ENCODE measurements at regions not wholly inside any gene's neighbourhood (a gene's known extent, or its start where the extent isn't known, plus 50 kb on each side); places are given as distances from the start of the nearest gene placed in this dataset.
"Not testable (repeated sequence)": the region's sequence is repeated elsewhere in the genome, so short reads cannot be mapped to it uniquely, and the experiment has no call there.

GRCh38 chr17:31609996-31610910 lies 218.8 kb downstream of the RAB11FIP4 start:
- no peak for DNase-seq

GRCh38 chr17:31609331-31609730 lies 217.9 kb downstream of the RAB11FIP4 start:
- DNase-seq, result no peak

GRCh38 chr17:31608659-31609254 lies 217.3 kb downstream of the RAB11FIP4 start:
- DNase-seq, result no peak

- DNase-seq, result no peak
Measured at GRCh38 chr17:31605761-31606160, 214.3 kb downstream of the RAB11FIP4 start.

- no peak for DNase-seq
Measured at GRCh38 chr17:31604936-31605335, 213.5 kb downstream of the RAB11FIP4 start.

- DNase-seq, result not testable (repeated sequence)
Measured at GRCh38 chr17:31600144-31600543, 208.7 kb downstream of the RAB11FIP4 start.

GRCh38 chr17:31598921-31599571 lies 207.6 kb downstream of the RAB11FIP4 start:
- DNase-seq, result no peak

GRCh38 chr17:31598399-31598782 lies 206.9 kb downstream of the RAB11FIP4 start:
- no peak for DNase-seq

- DNase-seq, result no peak
Measured at GRCh38 chr17:31597646-31598398, 206.3 kb downstream of the RAB11FIP4 start.

GRCh38 chr17:31596382-31597323 lies 205.2 kb downstream of the RAB11FIP4 start:
- peak; percentile 1 for DNase-seq

GRCh38 chr17:31595666-31596381 lies 204.3 kb downstream of the RAB11FIP4 start:
- no peak for DNase-seq

- DNase-seq, result no peak
Measured at GRCh38 chr17:31595076-31595475, 203.6 kb downstream of the RAB11FIP4 start.

- no peak for DNase-seq
Measured at GRCh38 chr17:31594416-31594815, 202.9 kb downstream of the RAB11FIP4 start.

- no peak for DNase-seq
Measured at GRCh38 chr17:31593806-31594205, 202.3 kb downstream of the RAB11FIP4 start.

GRCh38 chr17:31591924-31592323 lies 200.4 kb downstream of the RAB11FIP4 start:
- no peak for DNase-seq

- DNase-seq, result no peak
Measured at GRCh38 chr17:31588512-31588911, 197.0 kb downstream of the RAB11FIP4 start.

- no peak for DNase-seq
Measured at GRCh38 chr17:31588034-31588433, 196.6 kb downstream of the RAB11FIP4 start.
